ENCODE measurements at regions not wholly inside any gene's neighbourhood (a gene's known extent, or its start where the extent isn't known, plus 50 kb on each side); places are given as distances from the start of the nearest gene placed in this dataset.

GRCh38 chrX:116827063-116827462, 364.3 kb upstream of the CT83 start:
- no peak for TF ChIP-seq CTCF (IDR thresholded peaks at IDR 0.05 in 8 of 11, conservative IDR thresholded peaks at IDR 0.05 in 3 of 11)
- TF ChIP-seq POLR2AphosphoS5 (IDR thresholded peaks at IDR 0.05): no peak
